ENCODE measurements at regions not wholly inside any gene's neighbourhood (a gene's known extent, or its start where the extent isn't known, plus 50 kb on each side); places are given as distances from the start of the nearest gene placed in this dataset.
"Not testable (repeated sequence)": the region's sequence is repeated elsewhere in the genome, so short reads cannot be mapped to it uniquely, and the experiment has no call there.

DNA sequence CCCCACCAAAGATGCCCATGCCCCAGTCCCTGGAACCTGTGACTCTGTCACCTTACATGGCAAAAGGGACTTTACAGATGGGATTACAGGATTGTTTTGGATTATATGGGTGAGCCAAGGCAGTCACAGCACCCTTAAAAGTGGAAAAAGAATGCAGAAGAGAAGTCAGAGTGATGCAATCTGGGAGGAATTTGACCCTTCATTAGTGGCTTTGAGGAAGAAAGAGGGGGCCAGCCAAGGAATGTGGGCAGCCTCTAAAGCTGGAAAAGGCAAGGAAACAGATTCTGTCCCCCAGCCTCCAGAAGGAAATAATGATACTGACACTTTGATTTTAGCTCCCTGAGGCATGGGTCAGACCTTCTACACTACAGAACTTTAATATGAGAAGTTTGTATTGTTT lies 257.3 kb upstream of the ISX start:
- no peak overlapping the region for H3K4me3 ChIP-seq (ENCODE audit: low read depth in 1 of 2, low read length in 2 of 2)
- H3K4me1 ChIP-seq (ENCODE audit: control insufficient read depth in 2 of 2, insufficient read depth in 2 of 2, low read length in 1 of 2): no peaks in the 10 kb centered on the region
- H3K9me3 ChIP-seq (ENCODE audit: control insufficient read depth in 2 of 2, insufficient read depth in 1 of 2, low read depth in 1 of 2, low read length in 1 of 2): no peaks in the 10 kb centered on the region
- no peak overlapping the region for H3K27ac ChIP-seq (ENCODE audit: low read depth in 2 of 2, low read length in 1 of 2)
- H3K36me3 ChIP-seq (ENCODE audit: control insufficient read depth in 2 of 2, insufficient read depth in 2 of 2, low read length in 1 of 2): no peaks in the 10 kb centered on the region
- no peaks in the 10 kb centered on the region for H3K27me3 ChIP-seq (ENCODE audit: control insufficient read depth in 1 of 2, insufficient read depth in 2 of 2, low read length in 2 of 2)

DNA sequence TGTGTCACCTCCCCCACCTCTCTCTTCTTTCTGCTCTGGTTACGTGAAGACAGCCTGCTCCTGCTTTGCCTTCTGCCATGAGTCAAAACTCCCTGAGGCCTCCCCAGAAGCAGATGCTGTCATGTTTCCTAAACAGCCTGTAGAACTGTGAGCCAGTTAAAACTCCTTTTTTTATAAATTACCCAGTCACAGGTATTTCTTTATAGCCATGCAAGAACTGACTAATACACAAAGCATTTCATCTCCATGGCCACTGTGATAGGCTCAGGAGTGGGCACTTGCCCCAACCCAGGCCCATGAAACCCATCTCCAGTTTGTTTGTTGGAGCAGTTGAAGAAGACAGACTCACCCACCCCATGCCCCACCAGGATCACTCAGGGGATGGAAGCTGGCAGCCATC lies 253.3 kb upstream of the ISX start:
- H3K27me3 ChIP-seq (ENCODE audit: control insufficient read depth in 1 of 2, insufficient read depth in 2 of 2, low read length in 2 of 2): no peaks in the 10 kb centered on the region
- no peak overlapping the region for H3K4me3 ChIP-seq (ENCODE audit: low read depth in 1 of 2, low read length in 2 of 2)
- H3K4me1 ChIP-seq (ENCODE audit: control insufficient read depth in 2 of 2, insufficient read depth in 2 of 2, low read length in 1 of 2): no peaks in the 10 kb centered on the region
- H3K27ac ChIP-seq (ENCODE audit: low read depth in 2 of 2, low read length in 1 of 2): no peak overlapping the region
- no peaks in the 10 kb centered on the region for H3K36me3 ChIP-seq (ENCODE audit: control insufficient read depth in 2 of 2, insufficient read depth in 2 of 2, low read length in 1 of 2)
- H3K9me3 ChIP-seq (ENCODE audit: control insufficient read depth in 2 of 2, insufficient read depth in 1 of 2, low read depth in 1 of 2, low read length in 1 of 2): peaks cover 0 to 2% of the 10 kb centered on the region in 2 donors
- 71 to 74% methylated on average over 1 of the region's 1 CpG for WGBS, 2 donors

DNA sequence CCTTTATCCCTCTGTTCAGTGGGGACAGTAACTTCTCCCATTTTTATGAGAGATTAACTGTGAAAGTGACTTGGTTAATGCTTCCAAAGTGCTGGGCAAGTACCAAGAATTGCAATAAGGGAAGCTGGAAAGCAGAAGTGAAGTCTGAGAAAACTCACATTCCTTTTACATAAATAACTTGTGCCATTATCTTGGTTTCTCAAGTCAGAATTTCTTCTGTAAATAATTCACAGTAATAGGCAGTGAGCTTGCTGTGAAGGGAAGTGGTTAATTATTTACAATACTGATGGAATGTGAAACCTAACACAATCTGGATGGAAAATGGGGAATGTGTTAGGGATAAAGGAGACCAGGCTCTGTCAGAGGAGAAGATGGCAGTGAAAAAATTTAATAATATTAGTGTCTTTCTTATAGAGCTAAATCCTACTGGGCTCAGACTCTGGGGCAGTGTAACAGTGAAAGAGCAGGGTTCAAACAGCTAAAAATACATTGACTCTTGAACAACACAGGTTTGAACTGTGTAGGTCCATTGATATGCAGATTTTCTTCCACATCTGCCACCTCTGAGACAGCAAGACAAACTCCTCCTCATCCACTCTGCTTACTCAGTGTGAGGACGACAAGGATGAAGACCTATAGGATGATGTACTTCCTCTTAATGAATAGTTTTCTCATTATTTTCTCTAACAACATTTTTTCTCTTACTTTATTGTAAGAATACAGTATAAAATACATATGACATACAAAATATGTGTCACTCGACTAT lies 251.5 kb upstream of the ISX start:
- 29 to 48% methylated on average over 2 of the region's 2 CpGs for WGBS, 2 donors
- Histone ChIP-seq H3K36me3 (ENCODE audit: control insufficient read depth in 2 of 2, insufficient read depth in 2 of 2, low read length in 1 of 2) (no peaks in the 10 kb centered on the region), H3K27ac (ENCODE audit: low read depth in 2 of 2, low read length in 1 of 2) (no peak overlapping the region), H3K4me1 (ENCODE audit: control insufficient read depth in 2 of 2, insufficient read depth in 2 of 2, low read length in 1 of 2) (no peaks in the 10 kb centered on the region), H3K9me3 (ENCODE audit: control insufficient read depth in 2 of 2, insufficient read depth in 1 of 2, low read depth in 1 of 2, low read length in 1 of 2) (peaks cover 0 to 2% of the 10 kb centered on the region in 2 donors), H3K4me3 (ENCODE audit: low read depth in 1 of 2, low read length in 2 of 2) (no peak overlapping the region), H3K27me3 (ENCODE audit: control insufficient read depth in 1 of 2, insufficient read depth in 2 of 2, low read length in 2 of 2) (no peaks in the 10 kb centered on the region)

DNA sequence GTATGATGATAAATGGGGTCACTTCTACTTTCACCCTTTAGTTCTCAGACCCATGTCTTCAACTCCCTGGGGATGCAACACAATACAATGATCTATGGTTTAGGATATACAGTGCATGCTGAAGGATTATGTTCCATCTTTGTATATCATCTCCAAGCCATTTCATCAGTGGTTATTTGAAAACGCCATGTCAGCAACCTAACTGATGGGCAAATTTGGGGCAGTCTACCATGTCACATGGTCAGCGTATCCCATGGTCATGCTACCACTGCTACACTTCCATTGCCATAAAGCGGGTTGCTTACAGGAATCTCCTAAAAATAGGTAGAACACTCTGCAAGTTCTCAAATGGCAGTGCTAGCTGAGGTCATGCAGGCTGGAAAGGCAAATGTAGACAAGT lies 236.5 kb upstream of the ISX start:
- no peaks in the 10 kb centered on the region for H3K4me1 ChIP-seq (ENCODE audit: control insufficient read depth in 2 of 2, insufficient read depth in 2 of 2, low read length in 1 of 2)
- WGBS, 2 donors: 91 to 92% methylated on average over 3 of the region's 3 CpGs

DNA sequence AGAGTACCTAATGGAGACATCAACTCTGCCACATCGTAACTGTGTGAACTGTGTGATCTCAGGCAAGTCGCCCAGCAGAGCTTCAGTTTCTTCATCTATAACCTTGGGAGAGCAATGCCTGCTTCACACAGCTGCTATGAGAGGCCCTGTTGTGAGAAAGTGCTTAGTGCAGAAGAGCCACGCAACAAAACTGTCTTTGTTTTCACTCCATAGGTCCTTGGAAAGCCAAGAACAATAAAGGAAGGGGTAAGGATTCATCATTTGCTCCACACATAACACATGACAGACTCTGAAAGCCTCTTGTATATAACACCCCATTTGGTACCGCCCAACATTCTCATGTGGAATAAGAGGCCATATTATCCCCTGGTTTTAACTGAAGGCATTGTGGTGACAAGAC lies 231.9 kb upstream of the ISX start:
- Histone ChIP-seq H3K4me3 (ENCODE audit: low read depth in 1 of 2, low read length in 2 of 2) (no peak overlapping the region), H3K27me3 (ENCODE audit: control insufficient read depth in 1 of 2, insufficient read depth in 2 of 2, low read length in 2 of 2) (no peaks in the 10 kb centered on the region), H3K27ac (ENCODE audit: low read depth in 2 of 2, low read length in 1 of 2) (no peak overlapping the region), H3K9me3 (ENCODE audit: control insufficient read depth in 2 of 2, insufficient read depth in 1 of 2, low read depth in 1 of 2, low read length in 1 of 2) (no peaks in the 10 kb centered on the region), H3K4me1 (ENCODE audit: control insufficient read depth in 2 of 2, insufficient read depth in 2 of 2, low read length in 1 of 2) (no peaks in the 10 kb centered on the region), H3K36me3 (ENCODE audit: control insufficient read depth in 2 of 2, insufficient read depth in 2 of 2, low read length in 1 of 2) (no peaks in the 10 kb centered on the region)
- WGBS, 2 donors: 72 to 76% methylated on average over 4 of the region's 4 CpGs

More for the DNA sequence above, 236.5 kb upstream of the ISX start:
- H3K27me3 ChIP-seq (ENCODE audit: control insufficient read depth in 1 of 2, insufficient read depth in 2 of 2, low read length in 2 of 2): no peaks in the 10 kb centered on the region
- H3K9me3 ChIP-seq (ENCODE audit: control insufficient read depth in 2 of 2, insufficient read depth in 1 of 2, low read depth in 1 of 2, low read length in 1 of 2): no peaks in the 10 kb centered on the region
- H3K4me3 ChIP-seq (ENCODE audit: low read depth in 1 of 2, low read length in 2 of 2): no peak overlapping the region
- H3K36me3 ChIP-seq (ENCODE audit: control insufficient read depth in 2 of 2, insufficient read depth in 2 of 2, low read length in 1 of 2): no peaks in the 10 kb centered on the region
- no peak overlapping the region for H3K27ac ChIP-seq (ENCODE audit: low read depth in 2 of 2, low read length in 1 of 2)

DNA sequence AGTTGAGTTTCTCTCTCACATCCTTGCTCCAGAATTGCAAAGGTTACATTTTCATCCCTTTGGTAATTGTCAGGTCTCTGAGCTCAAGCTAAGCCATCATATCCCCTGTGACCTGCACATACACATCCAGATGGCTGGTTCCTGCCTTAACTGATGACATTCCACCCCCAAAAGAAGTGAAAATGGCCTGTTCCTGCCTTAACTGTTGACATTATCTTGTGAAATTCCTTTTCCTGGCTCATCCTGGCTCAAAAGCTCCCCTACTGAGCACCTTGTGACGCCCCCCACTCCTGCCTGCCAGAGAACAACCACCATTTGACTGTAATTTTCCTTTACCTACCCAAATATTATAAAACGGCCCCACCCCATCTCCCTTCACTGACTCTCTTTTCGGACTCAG lies 231.4 kb upstream of the ISX start:
- 51 to 62% methylated on average over 3 of the region's 3 CpGs for WGBS, 2 donors
- not testable (repeated sequence) for H3K9me3 ChIP-seq (ENCODE audit: control insufficient read depth in 2 of 2, insufficient read depth in 1 of 2, low read depth in 1 of 2, low read length in 1 of 2); H3K27me3 ChIP-seq (ENCODE audit: control insufficient read depth in 1 of 2, insufficient read depth in 2 of 2, low read length in 2 of 2); H3K27ac ChIP-seq (ENCODE audit: low read depth in 2 of 2, low read length in 1 of 2); H3K36me3 ChIP-seq (ENCODE audit: control insufficient read depth in 2 of 2, insufficient read depth in 2 of 2, low read length in 1 of 2); H3K4me3 ChIP-seq (ENCODE audit: low read depth in 1 of 2, low read length in 2 of 2); H3K4me1 ChIP-seq (ENCODE audit: control insufficient read depth in 2 of 2, insufficient read depth in 2 of 2, low read length in 1 of 2)

DNA sequence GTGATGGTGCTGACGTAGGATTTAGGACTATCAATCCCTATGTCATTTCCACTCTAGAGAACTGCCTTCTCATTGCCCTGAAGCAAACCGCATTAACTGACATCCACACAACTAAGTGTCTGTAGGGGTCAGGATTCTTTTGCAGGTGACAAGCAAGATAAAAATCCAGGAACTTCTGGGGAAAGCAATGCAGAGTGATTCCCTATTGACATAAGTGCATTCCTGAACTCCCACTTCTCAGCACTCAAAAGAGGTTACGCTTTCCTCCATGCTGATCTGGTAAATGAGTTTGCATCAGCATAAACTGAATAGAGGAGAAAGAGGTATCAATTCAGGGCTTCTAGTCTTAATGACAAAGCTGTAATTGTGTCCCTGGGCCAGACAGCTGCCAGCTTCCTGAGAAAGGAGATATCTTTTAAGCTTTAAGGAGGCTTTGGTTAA lies 224.6 kb upstream of the ISX start:
- no peaks in the 10 kb centered on the region for H3K36me3 ChIP-seq (ENCODE audit: control insufficient read depth in 2 of 2, insufficient read depth in 2 of 2, low read length in 1 of 2)
- no peak overlapping the region for H3K4me3 ChIP-seq (ENCODE audit: low read depth in 1 of 2, low read length in 2 of 2)
- no peaks in the 10 kb centered on the region for H3K27me3 ChIP-seq (ENCODE audit: control insufficient read depth in 1 of 2, insufficient read depth in 2 of 2, low read length in 2 of 2)
- no peak overlapping the region for H3K27ac ChIP-seq (ENCODE audit: low read depth in 2 of 2, low read length in 1 of 2)
- H3K9me3 ChIP-seq (ENCODE audit: control insufficient read depth in 2 of 2, insufficient read depth in 1 of 2, low read depth in 1 of 2, low read length in 1 of 2): no peaks in the 10 kb centered on the region
- WGBS, 2 donors: 39 to 47% methylated on average over 3 of the region's 3 CpGs
- H3K4me1 ChIP-seq (ENCODE audit: control insufficient read depth in 2 of 2, insufficient read depth in 2 of 2, low read length in 1 of 2): no peaks in the 10 kb centered on the region

DNA sequence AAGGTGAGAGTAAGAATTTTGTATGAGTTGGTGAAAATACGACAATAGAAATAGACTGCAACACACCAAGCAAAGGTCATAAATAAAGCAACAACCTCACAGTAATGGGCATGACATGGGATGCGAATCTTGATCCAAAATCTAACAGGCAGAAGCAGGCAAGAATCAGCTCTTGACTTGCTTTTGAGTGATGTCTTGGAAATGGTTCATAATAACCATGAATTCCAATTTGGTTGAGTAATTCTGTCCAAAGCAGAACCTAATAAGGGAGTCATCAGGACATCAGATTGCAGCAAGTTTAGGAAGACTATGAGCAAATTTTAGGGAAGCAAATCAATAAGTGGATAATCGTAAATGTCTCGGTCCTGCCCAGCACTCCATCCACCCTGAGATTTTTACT lies 224.0 kb upstream of the ISX start:
- H3K9me3 ChIP-seq (ENCODE audit: control insufficient read depth in 2 of 2, insufficient read depth in 1 of 2, low read depth in 1 of 2, low read length in 1 of 2): no peaks in the 10 kb centered on the region
- 40 to 45% methylated on average over 4 of the region's 4 CpGs for WGBS, 2 donors
- H3K4me3 ChIP-seq (ENCODE audit: low read depth in 1 of 2, low read length in 2 of 2): no peak overlapping the region
- no peaks in the 10 kb centered on the region for H3K27me3 ChIP-seq (ENCODE audit: control insufficient read depth in 1 of 2, insufficient read depth in 2 of 2, low read length in 2 of 2)
- no peaks in the 10 kb centered on the region for H3K4me1 ChIP-seq (ENCODE audit: control insufficient read depth in 2 of 2, insufficient read depth in 2 of 2, low read length in 1 of 2)
- no peak overlapping the region for H3K27ac ChIP-seq (ENCODE audit: low read depth in 2 of 2, low read length in 1 of 2)
- no peaks in the 10 kb centered on the region for H3K36me3 ChIP-seq (ENCODE audit: control insufficient read depth in 2 of 2, insufficient read depth in 2 of 2, low read length in 1 of 2)

DNA sequence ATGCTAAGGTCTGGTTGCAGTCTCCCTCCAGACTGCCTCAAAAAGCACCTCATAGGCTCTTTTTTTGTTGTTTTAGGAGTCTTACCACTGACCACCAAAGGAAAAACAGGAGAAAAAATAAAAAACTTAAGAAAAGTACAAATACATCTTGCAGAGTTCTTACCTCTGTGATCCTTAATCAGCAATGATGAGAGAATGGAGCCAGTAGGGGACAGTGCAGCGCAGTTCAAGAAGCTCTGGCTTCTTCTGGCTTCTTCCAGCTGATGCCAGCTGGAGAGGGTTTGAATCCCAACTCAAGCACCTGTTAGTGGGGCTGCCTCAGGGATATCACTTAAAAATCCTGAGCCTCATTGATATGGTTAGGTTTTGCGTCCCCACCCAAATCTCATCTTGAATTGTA lies 223.3 kb upstream of the ISX start:
- no peaks in the 10 kb centered on the region for H3K9me3 ChIP-seq (ENCODE audit: control insufficient read depth in 2 of 2, insufficient read depth in 1 of 2, low read depth in 1 of 2, low read length in 1 of 2)
- no peaks in the 10 kb centered on the region for H3K4me1 ChIP-seq (ENCODE audit: control insufficient read depth in 2 of 2, insufficient read depth in 2 of 2, low read length in 1 of 2)
- H3K27ac ChIP-seq (ENCODE audit: low read depth in 2 of 2, low read length in 1 of 2): no peak overlapping the region
- no peaks in the 10 kb centered on the region for H3K36me3 ChIP-seq (ENCODE audit: control insufficient read depth in 2 of 2, insufficient read depth in 2 of 2, low read length in 1 of 2)
- no peaks in the 10 kb centered on the region for H3K27me3 ChIP-seq (ENCODE audit: control insufficient read depth in 1 of 2, insufficient read depth in 2 of 2, low read length in 2 of 2)
- 61 to 81% methylated on average over 2 of the region's 2 CpGs for WGBS, 2 donors
- no peak overlapping the region for H3K4me3 ChIP-seq (ENCODE audit: low read depth in 1 of 2, low read length in 2 of 2)

DNA sequence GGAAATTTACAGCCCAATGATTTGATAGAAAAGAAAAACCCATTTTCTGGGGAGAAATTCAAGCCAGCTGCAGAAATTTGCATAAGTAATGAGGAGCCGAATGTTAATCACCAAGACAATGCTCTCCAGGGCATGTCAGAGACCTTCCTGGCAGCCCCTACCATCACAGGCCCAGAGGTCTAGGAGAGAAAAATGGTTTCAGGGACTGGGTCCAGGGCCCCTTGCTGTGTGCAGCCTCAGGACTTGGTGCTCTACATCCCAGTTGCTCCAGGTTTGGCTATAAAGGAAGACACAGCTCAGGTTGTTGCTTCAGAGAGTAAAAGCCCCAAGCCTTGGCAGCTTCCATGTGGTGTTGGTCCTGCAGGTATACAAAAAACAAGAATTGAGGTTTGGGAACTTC lies 222.2 kb upstream of the ISX start:
- H3K4me3 ChIP-seq (ENCODE audit: low read depth in 1 of 2, low read length in 2 of 2): not testable (repeated sequence)

More for the DNA sequence above, 222.2 kb upstream of the ISX start:
- WGBS, 2 donors: 49 to 52% methylated on average over 1 of the region's 1 CpG
- not testable (repeated sequence) for H3K27ac ChIP-seq (ENCODE audit: low read depth in 2 of 2, low read length in 1 of 2); H3K27me3 ChIP-seq (ENCODE audit: control insufficient read depth in 1 of 2, insufficient read depth in 2 of 2, low read length in 2 of 2); H3K4me1 ChIP-seq (ENCODE audit: control insufficient read depth in 2 of 2, insufficient read depth in 2 of 2, low read length in 1 of 2); H3K36me3 ChIP-seq (ENCODE audit: control insufficient read depth in 2 of 2, insufficient read depth in 2 of 2, low read length in 1 of 2); H3K9me3 ChIP-seq (ENCODE audit: control insufficient read depth in 2 of 2, insufficient read depth in 1 of 2, low read depth in 1 of 2, low read length in 1 of 2)

All from esophagus (tissue), 2 donors.